Uterus (tissue), 3 donors: ENCODE measurements at regions not wholly inside any gene's neighbourhood (a gene's known extent, or its start where the extent isn't known, plus 50 kb on each side); places are given as distances from the start of the nearest gene placed in this dataset.

Experiments
- DNase-seq, 2 donors: peaks; one replicate each; pipeline ENCODE4 v3.0.0-alpha.2; 2019 to 2020
- H3K27ac ChIP-seq, 2 donors: fragments of 200-600 bp; sonication (generic); 1 replicate in 1 of 2; 2 replicates in 1 of 2; pipeline ENCODE4 v1.5.1; 2016 to 2018
- H3K27me3 ChIP-seq, 2 donors: fragments of 200-600 bp; sonication (generic); one replicate each; pipeline ENCODE4 v1.5.1; 2018 to 2019; ENCODE audit warnings: control low read depth in 1 of 2
- H3K36me3 ChIP-seq, 2 donors: fragments of 200-600 bp; sonication (generic); one replicate each; pipeline ENCODE4 v1.5.1; 2019; ENCODE audit warnings: control low read depth in 1 of 2
- H3K4me1 ChIP-seq, 2 donors: fragments of 200-600 bp; sonication (generic); one replicate each; pipeline ENCODE4 v1.5.1; 2018 to 2019; ENCODE audit warnings: control low read depth in 1 of 2
- H3K4me3 ChIP-seq, 2 donors: fragments of 200-600 bp; sonication (generic); 1 replicate in 1 of 2; 2 replicates in 1 of 2; pipeline ENCODE4 v1.5.1; 2018 to 2019; ENCODE audit warnings: mild to moderate bottlenecking in 1 of 2
- H3K9me3 ChIP-seq, 2 donors: fragments of 200-600 bp; sonication (generic); one replicate each; pipeline ENCODE4 v1.5.1; 2019; ENCODE audit warnings: control low read depth in 1 of 2
- POLR2A ChIP-seq, 2 donors: fragments of 450-650 bp; IDR thresholded peaks; one replicate each; pipeline ENCODE4 v1.6.1; 2016; ENCODE audit warnings: antibody characterized with exemption in 2 of 2, mild to moderate bottlenecking in 1 of 2, moderate library complexity in 1 of 2
- intact Hi-C: fragments of 100-400 bp; cut with DNase I; formaldehyde crosslinking; loops from one replicate; pipeline ENCODE4 v1.15.1; 2023; ENCODE audit warnings: low total_unique reads
- TF ChIP-seq, protein P1 (sequence below), 4 experiments: fragments of 200-600 bp in 2 of 4; fragments of 450-650 bp in 2 of 4; sonication (generic) in 2 of 4; IDR thresholded peaks; one replicate each; pipeline ENCODE4 v1.5.1; 2016 to 2019; ENCODE audit warnings: antibody characterized with exemption in 4 of 4, mild to moderate bottlenecking in 2 of 4, moderate library complexity in 1 of 4
- donor health status: DM: yes; HTN: yes; CAD: no.

DNA sequence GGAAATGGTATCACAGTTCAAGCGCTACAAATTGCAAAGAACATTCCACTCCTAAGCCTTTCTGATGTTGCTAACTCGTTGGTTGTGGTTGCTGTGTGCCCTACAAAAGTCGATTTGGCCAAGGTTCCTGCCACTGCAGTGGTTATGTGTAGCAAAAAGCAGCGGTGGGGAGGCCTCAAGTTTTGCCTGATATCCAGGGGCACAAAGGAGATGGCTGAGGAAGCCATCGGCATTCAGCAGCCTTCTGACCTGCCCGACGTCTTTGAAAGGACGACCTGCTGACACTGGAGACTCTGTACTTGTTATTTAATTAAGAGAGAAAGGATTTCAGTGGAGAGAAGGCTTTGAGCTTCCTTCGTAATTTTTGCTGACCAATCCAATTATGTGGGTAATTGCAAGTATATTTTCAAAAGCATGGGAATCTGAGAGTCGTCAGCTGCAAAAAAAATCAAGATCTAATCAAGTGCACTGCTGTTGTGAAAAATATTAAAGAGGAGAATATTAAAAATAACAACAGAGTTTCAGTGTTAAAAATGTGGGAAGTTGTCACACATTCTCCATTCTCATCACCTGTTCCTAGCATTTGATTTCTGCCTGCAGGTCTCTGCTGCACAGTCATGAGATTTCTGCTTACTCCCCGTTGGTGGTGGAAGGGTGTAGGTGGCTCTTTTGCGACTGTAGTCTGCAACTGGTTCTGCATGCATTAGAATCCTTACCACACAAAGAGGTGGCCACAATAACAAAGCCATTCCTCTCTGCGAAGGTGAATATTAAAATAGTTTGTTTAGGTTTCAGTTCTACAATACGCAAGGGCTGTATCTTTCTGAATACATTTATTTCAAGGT is 319.2 kb downstream of the IRX2 start:
- no peak overlapping the region for H3K27ac ChIP-seq
- no peak for DNase-seq
- no peaks in the 10 kb centered on the region for H3K9me3 ChIP-seq
- no peaks in the 10 kb centered on the region for H3K4me1 ChIP-seq
- TF ChIP-seq, protein P1, sequence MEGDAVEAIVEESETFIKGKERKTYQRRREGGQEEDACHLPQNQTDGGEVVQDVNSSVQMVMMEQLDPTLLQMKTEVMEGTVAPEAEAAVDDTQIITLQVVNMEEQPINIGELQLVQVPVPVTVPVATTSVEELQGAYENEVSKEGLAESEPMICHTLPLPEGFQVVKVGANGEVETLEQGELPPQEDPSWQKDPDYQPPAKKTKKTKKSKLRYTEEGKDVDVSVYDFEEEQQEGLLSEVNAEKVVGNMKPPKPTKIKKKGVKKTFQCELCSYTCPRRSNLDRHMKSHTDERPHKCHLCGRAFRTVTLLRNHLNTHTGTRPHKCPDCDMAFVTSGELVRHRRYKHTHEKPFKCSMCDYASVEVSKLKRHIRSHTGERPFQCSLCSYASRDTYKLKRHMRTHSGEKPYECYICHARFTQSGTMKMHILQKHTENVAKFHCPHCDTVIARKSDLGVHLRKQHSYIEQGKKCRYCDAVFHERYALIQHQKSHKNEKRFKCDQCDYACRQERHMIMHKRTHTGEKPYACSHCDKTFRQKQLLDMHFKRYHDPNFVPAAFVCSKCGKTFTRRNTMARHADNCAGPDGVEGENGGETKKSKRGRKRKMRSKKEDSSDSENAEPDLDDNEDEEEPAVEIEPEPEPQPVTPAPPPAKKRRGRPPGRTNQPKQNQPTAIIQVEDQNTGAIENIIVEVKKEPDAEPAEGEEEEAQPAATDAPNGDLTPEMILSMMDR (IDR thresholded peaks at IDR 0.05): no peak
- no peak for TF ChIP-seq POLR2A (IDR thresholded peaks at IDR 0.05)
- intact Hi-C loops: no loop called here
- no peak overlapping the region for H3K4me3 ChIP-seq
- no peaks in the 10 kb centered on the region for H3K36me3 ChIP-seq
- no peaks in the 10 kb centered on the region for H3K27me3 ChIP-seq

DNA sequence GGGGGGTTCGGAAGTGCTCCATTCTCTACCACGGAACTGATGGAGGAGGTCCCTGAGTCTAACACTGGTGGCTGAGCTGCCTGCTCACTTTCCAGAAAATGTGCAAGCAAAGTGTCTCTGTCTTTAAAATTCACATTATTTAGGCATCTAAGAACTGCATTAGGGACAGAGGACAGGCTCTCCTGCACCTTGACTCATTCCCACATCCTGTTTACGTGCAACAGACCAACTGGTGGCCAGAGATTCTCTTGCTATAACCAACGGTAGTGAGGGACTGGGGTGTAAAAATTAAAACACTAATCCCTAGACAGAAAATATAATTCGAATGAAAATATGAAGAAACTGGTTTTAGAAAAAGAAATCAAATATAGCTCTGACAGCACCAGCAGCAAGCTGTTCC is 320.9 kb downstream of the IRX2 start:
- DNase-seq: no peak
- H3K27me3 ChIP-seq: no peaks in the 10 kb centered on the region
- H3K4me1 ChIP-seq: no peaks in the 10 kb centered on the region
- no peaks in the 10 kb centered on the region for H3K36me3 ChIP-seq
- H3K27ac ChIP-seq: no peak overlapping the region
- intact Hi-C loops: no loop called here
- no peaks in the 10 kb centered on the region for H3K9me3 ChIP-seq
- H3K4me3 ChIP-seq: no peak overlapping the region
- TF ChIP-seq, protein P1 (IDR thresholded peaks at IDR 0.05): no peak
- TF ChIP-seq POLR2A (IDR thresholded peaks at IDR 0.05): no peak

DNA sequence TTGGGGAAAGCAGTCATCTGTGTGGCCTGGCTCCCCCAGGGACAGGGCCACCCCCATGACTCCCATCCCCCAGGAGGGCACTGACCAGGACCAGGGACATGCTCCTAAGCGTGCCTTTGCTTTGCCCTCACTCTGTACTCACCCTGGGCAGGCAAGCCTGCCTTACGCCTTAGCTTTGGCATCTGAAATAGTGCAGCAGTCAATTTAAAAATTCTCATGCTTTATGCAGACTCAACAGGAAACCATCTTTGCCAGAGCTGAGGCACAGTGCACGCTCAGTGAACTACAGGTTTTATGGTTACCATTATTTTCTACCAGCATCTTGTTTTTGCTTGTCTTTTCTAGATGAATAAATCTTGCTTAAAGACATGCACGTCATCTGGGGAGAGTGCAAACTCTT is 323.5 kb downstream of the IRX2 start:
- H3K27ac ChIP-seq: no peak overlapping the region
- H3K4me1 ChIP-seq: no peaks in the 10 kb centered on the region
- H3K4me3 ChIP-seq: no peak overlapping the region
- H3K9me3 ChIP-seq: no peaks in the 10 kb centered on the region
- H3K36me3 ChIP-seq: no peaks in the 10 kb centered on the region
- no peak for DNase-seq
- intact Hi-C loops: no loop called here
- H3K27me3 ChIP-seq: no peaks in the 10 kb centered on the region
- TF ChIP-seq, protein P1 (IDR thresholded peaks at IDR 0.05): no peak
- no peak for TF ChIP-seq POLR2A (IDR thresholded peaks at IDR 0.05)

DNA sequence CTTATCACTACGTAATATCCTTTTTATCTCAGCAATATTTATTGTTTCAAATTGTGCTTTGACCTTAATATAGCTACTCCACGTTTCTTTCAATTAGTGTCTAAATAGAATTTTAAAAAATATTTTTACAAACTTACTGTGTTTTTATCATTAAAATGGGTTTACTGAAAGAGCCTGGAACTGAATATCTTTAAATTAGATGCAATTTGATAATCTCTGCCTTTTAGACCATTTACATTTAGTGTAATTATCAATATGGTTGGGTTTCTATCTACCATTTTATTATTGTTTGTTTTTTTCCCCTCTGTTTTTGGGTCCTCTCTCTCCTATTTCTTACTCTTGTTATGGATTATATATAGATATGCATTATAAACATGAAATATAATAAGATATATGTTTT is 327.8 kb downstream of the IRX2 start:
- Histone ChIP-seq H3K36me3 (no peaks in the 10 kb centered on the region), H3K4me1 (no peaks in the 10 kb centered on the region), H3K4me3 (no peak overlapping the region), H3K27me3 (no peaks in the 10 kb centered on the region), H3K9me3 (no peaks in the 10 kb centered on the region), H3K27ac (no peak overlapping the region)
- TF ChIP-seq POLR2A (IDR thresholded peaks at IDR 0.05): no peak
- TF ChIP-seq, protein P1 (IDR thresholded peaks at IDR 0.05): no peak
- no peak for DNase-seq
- intact Hi-C loops: no loop called here

DNA sequence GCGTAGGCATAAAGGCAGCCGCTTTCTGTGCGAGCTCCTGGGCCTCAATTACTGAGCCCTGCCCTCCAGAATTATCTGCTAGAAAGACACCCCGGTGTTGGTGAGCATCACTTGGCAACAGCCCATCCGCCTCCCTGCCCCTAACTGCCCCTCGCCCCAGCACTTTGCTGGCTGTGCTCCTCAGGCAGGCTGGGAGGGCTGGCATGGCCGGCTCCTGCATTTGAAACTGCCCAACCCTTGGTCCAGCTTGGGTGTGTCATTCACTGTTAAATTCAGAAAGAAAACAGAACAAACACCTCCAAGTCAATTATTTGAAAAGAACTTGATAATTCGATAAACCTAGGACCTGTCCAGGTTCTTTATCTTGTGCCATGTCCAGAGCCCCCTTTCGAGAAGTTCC is 334.2 kb downstream of the IRX2 start:
- Histone ChIP-seq H3K4me3 (no peak overlapping the region), H3K4me1 (no peaks in the 10 kb centered on the region), H3K9me3 (no peaks in the 10 kb centered on the region), H3K27me3 (no peaks in the 10 kb centered on the region), H3K27ac (no peak overlapping the region), H3K36me3 (no peaks in the 10 kb centered on the region)
- intact Hi-C loops: no loop called here
- no peak for DNase-seq
- no peak for TF ChIP-seq POLR2A (IDR thresholded peaks at IDR 0.05)
- TF ChIP-seq, protein P1 (IDR thresholded peaks at IDR 0.05): no peak
